ENCODE measurements at regions not wholly inside any gene's neighbourhood (a gene's known extent, or its start where the extent isn't known, plus 50 kb on each side); places are given as distances from the start of the nearest gene placed in this dataset.

- Mint-ChIP-seq H3K27ac (no peak overlapping the region), H3K4me3 (no peak overlapping the region), H3K4me1 (ENCODE audit: low read depth) (peaks cover 56% of the 10 kb centered on the region), H3K36me3 (ENCODE audit: low read depth) (peaks cover 11% of the 10 kb centered on the region), H3K27me3 (ENCODE audit: low read depth) (no peaks in the 10 kb centered on the region), H3K9me3 (peaks cover 17% of the 10 kb centered on the region)
- DNase-seq (ENCODE audit: low spot score) = no peak
These were observed 60.8 kb upstream of the CTLA4 start for GRCh38 chr2:203806761-203807160.

- DNase-seq (ENCODE audit: low spot score) = no peak
- H3K9me3 Mint-ChIP-seq = peaks cover 17% of the 10 kb centered on the region
- no peak overlapping the region for H3K27ac Mint-ChIP-seq
- H3K4me3 Mint-ChIP-seq = no peak overlapping the region
- H3K36me3 Mint-ChIP-seq (ENCODE audit: low read depth) = peaks cover 11% of the 10 kb centered on the region
- H3K27me3 Mint-ChIP-seq (ENCODE audit: low read depth) = no peaks in the 10 kb centered on the region
- peaks cover 58% of the 10 kb centered on the region for H3K4me1 Mint-ChIP-seq (ENCODE audit: low read depth)
These were observed 59.4 kb upstream of the CTLA4 start for GRCh38 chr2:203808046-203808750.

GRCh38 chr2:203809084-203809521 lies 58.5 kb upstream of the CTLA4 start:
- peaks cover 11% of the 10 kb centered on the region for H3K36me3 Mint-ChIP-seq (ENCODE audit: low read depth)
- H3K27ac Mint-ChIP-seq = no peak overlapping the region
- no peaks in the 10 kb centered on the region for H3K27me3 Mint-ChIP-seq (ENCODE audit: low read depth)
- no peak for DNase-seq (ENCODE audit: low spot score)
- peaks cover 58% of the 10 kb centered on the region for H3K4me1 Mint-ChIP-seq (ENCODE audit: low read depth)
- H3K9me3 Mint-ChIP-seq = peaks cover 17% of the 10 kb centered on the region
- H3K4me3 Mint-ChIP-seq = no peak overlapping the region

- DNase-seq (ENCODE audit: low spot score) = no peak
- peaks cover 12% of the 10 kb centered on the region for H3K9me3 Mint-ChIP-seq
- H3K27ac Mint-ChIP-seq = no peak overlapping the region
- peaks cover 60% of the 10 kb centered on the region for H3K4me1 Mint-ChIP-seq (ENCODE audit: low read depth)
- peaks cover 7% of the 10 kb centered on the region for H3K36me3 Mint-ChIP-seq (ENCODE audit: low read depth)
- H3K4me3 Mint-ChIP-seq = no peak overlapping the region
- H3K27me3 Mint-ChIP-seq (ENCODE audit: low read depth) = no peaks in the 10 kb centered on the region
These were observed 57.5 kb upstream of the CTLA4 start for GRCh38 chr2:203809991-203810510.

GRCh38 chr2:203811491-203812221 lies 55.9 kb upstream of the CTLA4 start:
- peak overlapping the region; percentile 62 for H3K4me3 Mint-ChIP-seq
- H3K27ac Mint-ChIP-seq = peak overlapping the region; percentile 65
- peak; percentile 85 for DNase-seq (ENCODE audit: low spot score)
- peaks cover 67% of the 10 kb centered on the region for H3K4me1 Mint-ChIP-seq (ENCODE audit: low read depth)
- H3K36me3 Mint-ChIP-seq (ENCODE audit: low read depth) = peaks cover 1% of the 10 kb centered on the region
- no peaks in the 10 kb centered on the region for H3K9me3 Mint-ChIP-seq
- H3K27me3 Mint-ChIP-seq (ENCODE audit: low read depth) = no peaks in the 10 kb centered on the region

- Mint-ChIP-seq H3K36me3 (ENCODE audit: low read depth) (peaks cover 1% of the 10 kb centered on the region), H3K27ac (no peak overlapping the region), H3K4me1 (ENCODE audit: low read depth) (peaks cover 67% of the 10 kb centered on the region), H3K9me3 (no peaks in the 10 kb centered on the region), H3K27me3 (ENCODE audit: low read depth) (no peaks in the 10 kb centered on the region), H3K4me3 (peak overlapping the region; percentile 29)
- DNase-seq (ENCODE audit: low spot score) = no peak
These were observed 55.0 kb upstream of the CTLA4 start for GRCh38 chr2:203812294-203813221.

- Mint-ChIP-seq H3K36me3 (ENCODE audit: low read depth) (no peaks in the 10 kb centered on the region), H3K4me1 (ENCODE audit: low read depth) (peaks cover 62% of the 10 kb centered on the region), H3K27me3 (ENCODE audit: low read depth) (no peaks in the 10 kb centered on the region), H3K4me3 (no peak overlapping the region), H3K27ac (no peak overlapping the region), H3K9me3 (no peaks in the 10 kb centered on the region)
- no peak for DNase-seq (ENCODE audit: low spot score)
These were observed 53.9 kb upstream of the CTLA4 start for GRCh38 chr2:203813684-203814083.

- Mint-ChIP-seq H3K4me3 (peak overlapping the region; percentile 64), H3K27ac (peak overlapping the region; percentile 35), H3K36me3 (ENCODE audit: low read depth) (no peaks in the 10 kb centered on the region), H3K9me3 (no peaks in the 10 kb centered on the region), H3K27me3 (ENCODE audit: low read depth) (no peaks in the 10 kb centered on the region), H3K4me1 (ENCODE audit: low read depth) (peaks cover 53% of the 10 kb centered on the region)
- DNase-seq (ENCODE audit: low spot score) = peak; percentile 24
These were observed 52.7 kb upstream of the CTLA4 start for GRCh38 chr2:203814661-203815540.

- no peaks in the 10 kb centered on the region for H3K27me3 Mint-ChIP-seq (ENCODE audit: low read depth)
- no peak for DNase-seq (ENCODE audit: low spot score)
- H3K9me3 Mint-ChIP-seq = no peaks in the 10 kb centered on the region
- H3K36me3 Mint-ChIP-seq (ENCODE audit: low read depth) = no peaks in the 10 kb centered on the region
- peak overlapping the region; percentile 9 for H3K27ac Mint-ChIP-seq
- peak overlapping the region; percentile 64 for H3K4me3 Mint-ChIP-seq
- peaks cover 48% of the 10 kb centered on the region for H3K4me1 Mint-ChIP-seq (ENCODE audit: low read depth)
These were observed 52.1 kb upstream of the CTLA4 start for GRCh38 chr2:203815541-203815898.

GRCh38 chr2:203817147-203817546 lies 50.4 kb upstream of the CTLA4 start:
- no peaks in the 10 kb centered on the region for H3K27me3 Mint-ChIP-seq (ENCODE audit: low read depth)
- H3K36me3 Mint-ChIP-seq (ENCODE audit: low read depth) = no peaks in the 10 kb centered on the region
- H3K4me1 Mint-ChIP-seq (ENCODE audit: low read depth) = peaks cover 37% of the 10 kb centered on the region
- no peaks in the 10 kb centered on the region for H3K9me3 Mint-ChIP-seq
- no peak overlapping the region for H3K27ac Mint-ChIP-seq
- H3K4me3 Mint-ChIP-seq = no peak overlapping the region
- no peak for DNase-seq (ENCODE audit: low spot score)
